ENCODE measurements at regions not wholly inside any gene's neighbourhood (a gene's known extent, or its start where the extent isn't known, plus 50 kb on each side); places are given as distances from the start of the nearest gene placed in this dataset.

DNA sequence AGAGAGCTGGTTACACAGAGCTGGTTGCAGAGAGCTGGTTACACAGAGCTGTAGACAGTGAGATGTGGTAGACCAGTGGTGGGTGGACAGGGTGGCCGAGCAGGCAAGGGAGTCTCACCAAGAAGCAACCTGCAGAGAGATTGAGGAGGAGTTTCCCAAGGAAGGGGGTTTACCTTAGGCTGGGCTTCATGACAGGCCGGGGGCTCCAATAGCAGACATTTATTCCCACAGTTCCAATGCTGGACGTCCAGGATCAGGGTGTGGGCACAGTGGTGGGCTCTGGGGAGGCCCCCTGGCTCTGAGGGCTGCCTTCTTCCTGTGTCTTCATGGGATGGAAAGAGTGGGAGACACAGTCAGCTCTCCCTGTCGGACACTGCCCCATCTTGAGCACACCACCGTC lies 386.9 kb upstream of the IRX4 start:
- H3K27ac Mint-ChIP-seq = no peak overlapping the region
- Histone ChIP-seq H3K9me2 (ENCODE audit: insufficient read depth) (no peaks in the 10 kb centered on the region), H3K79me2 (replicated peaks; ENCODE audit: insufficient read depth) (no peaks in the 10 kb centered on the region), H3K4me1 (ENCODE audit: insufficient read depth) (no peaks in the 10 kb centered on the region), H3F3A (replicated peaks; ENCODE audit: low read depth) (no peaks in the 10 kb centered on the region), H2AFZ (no peak overlapping the region), H3K27me3 (ENCODE audit: insufficient read depth) (no peaks in the 10 kb centered on the region), H3K27ac (ENCODE audit: low read depth) (no peak overlapping the region), H4K20me1 (replicated peaks; ENCODE audit: insufficient read depth) (no peaks in the 10 kb centered on the region), H3K36me3 (ENCODE audit: insufficient read depth) (no peaks in the 10 kb centered on the region), H3K4me3 (no peak overlapping the region), H3K4me2 (no peak overlapping the region)
- peaks cover 5% of the 10 kb centered on the region for H3K27me3 Mint-ChIP-seq (ENCODE audit: insufficient read depth, low read depth, poor library complexity)
- TF ChIP-seq NANOG (IDR thresholded peaks at IDR 0.05; ENCODE audit: borderline replicate concordance) (no peak), ZNF114 (CRISPR knock-in tag; IDR thresholded peaks at IDR 0.05) (no peak), ZNF331 (CRISPR knock-in tag; IDR thresholded peaks at IDR 0.05; ENCODE audit: low read depth) (no peak), CREB1 (CRISPR knock-in tag; IDR thresholded peaks at IDR 0.05; ENCODE audit: low read depth) (no peak), POLR2AphosphoS5 (IDR thresholded peaks at IDR 0.05; ENCODE audit: low read depth) (no peak), STAT1 (IDR thresholded peaks at IDR 0.05; ENCODE audit: unreplicated experiment) (no peak), JUNB (IDR thresholded peaks at IDR 0.05; ENCODE audit: unreplicated experiment) (no peak), EZH2 (IDR thresholded peaks at IDR 0.05; ENCODE audit: low read depth, unreplicated experiment) (no peak), ETS1 (IDR thresholded peaks at IDR 0.05) (no peak), EZH2phosphoT487 (IDR thresholded peaks at IDR 0.05; ENCODE audit: unreplicated experiment) (no peak)
- TF ChIP-seq, protein P1, sequence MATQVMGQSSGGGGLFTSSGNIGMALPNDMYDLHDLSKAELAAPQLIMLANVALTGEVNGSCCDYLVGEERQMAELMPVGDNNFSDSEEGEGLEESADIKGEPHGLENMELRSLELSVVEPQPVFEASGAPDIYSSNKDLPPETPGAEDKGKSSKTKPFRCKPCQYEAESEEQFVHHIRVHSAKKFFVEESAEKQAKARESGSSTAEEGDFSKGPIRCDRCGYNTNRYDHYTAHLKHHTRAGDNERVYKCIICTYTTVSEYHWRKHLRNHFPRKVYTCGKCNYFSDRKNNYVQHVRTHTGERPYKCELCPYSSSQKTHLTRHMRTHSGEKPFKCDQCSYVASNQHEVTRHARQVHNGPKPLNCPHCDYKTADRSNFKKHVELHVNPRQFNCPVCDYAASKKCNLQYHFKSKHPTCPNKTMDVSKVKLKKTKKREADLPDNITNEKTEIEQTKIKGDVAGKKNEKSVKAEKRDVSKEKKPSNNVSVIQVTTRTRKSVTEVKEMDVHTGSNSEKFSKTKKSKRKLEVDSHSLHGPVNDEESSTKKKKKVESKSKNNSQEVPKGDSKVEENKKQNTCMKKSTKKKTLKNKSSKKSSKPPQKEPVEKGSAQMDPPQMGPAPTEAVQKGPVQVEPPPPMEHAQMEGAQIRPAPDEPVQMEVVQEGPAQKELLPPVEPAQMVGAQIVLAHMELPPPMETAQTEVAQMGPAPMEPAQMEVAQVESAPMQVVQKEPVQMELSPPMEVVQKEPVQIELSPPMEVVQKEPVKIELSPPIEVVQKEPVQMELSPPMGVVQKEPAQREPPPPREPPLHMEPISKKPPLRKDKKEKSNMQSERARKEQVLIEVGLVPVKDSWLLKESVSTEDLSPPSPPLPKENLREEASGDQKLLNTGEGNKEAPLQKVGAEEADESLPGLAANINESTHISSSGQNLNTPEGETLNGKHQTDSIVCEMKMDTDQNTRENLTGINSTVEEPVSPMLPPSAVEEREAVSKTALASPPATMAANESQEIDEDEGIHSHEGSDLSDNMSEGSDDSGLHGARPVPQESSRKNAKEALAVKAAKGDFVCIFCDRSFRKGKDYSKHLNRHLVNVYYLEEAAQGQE (IDR thresholded peaks at IDR 0.05; ENCODE audit: unreplicated experiment) = no peak
- TF ChIP-seq, protein P2, sequence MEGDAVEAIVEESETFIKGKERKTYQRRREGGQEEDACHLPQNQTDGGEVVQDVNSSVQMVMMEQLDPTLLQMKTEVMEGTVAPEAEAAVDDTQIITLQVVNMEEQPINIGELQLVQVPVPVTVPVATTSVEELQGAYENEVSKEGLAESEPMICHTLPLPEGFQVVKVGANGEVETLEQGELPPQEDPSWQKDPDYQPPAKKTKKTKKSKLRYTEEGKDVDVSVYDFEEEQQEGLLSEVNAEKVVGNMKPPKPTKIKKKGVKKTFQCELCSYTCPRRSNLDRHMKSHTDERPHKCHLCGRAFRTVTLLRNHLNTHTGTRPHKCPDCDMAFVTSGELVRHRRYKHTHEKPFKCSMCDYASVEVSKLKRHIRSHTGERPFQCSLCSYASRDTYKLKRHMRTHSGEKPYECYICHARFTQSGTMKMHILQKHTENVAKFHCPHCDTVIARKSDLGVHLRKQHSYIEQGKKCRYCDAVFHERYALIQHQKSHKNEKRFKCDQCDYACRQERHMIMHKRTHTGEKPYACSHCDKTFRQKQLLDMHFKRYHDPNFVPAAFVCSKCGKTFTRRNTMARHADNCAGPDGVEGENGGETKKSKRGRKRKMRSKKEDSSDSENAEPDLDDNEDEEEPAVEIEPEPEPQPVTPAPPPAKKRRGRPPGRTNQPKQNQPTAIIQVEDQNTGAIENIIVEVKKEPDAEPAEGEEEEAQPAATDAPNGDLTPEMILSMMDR (conservative IDR thresholded peaks at IDR 0.05; ENCODE audit: low read depth in 2 of 2) = no peak
- TF ChIP-seq, protein P3, sequence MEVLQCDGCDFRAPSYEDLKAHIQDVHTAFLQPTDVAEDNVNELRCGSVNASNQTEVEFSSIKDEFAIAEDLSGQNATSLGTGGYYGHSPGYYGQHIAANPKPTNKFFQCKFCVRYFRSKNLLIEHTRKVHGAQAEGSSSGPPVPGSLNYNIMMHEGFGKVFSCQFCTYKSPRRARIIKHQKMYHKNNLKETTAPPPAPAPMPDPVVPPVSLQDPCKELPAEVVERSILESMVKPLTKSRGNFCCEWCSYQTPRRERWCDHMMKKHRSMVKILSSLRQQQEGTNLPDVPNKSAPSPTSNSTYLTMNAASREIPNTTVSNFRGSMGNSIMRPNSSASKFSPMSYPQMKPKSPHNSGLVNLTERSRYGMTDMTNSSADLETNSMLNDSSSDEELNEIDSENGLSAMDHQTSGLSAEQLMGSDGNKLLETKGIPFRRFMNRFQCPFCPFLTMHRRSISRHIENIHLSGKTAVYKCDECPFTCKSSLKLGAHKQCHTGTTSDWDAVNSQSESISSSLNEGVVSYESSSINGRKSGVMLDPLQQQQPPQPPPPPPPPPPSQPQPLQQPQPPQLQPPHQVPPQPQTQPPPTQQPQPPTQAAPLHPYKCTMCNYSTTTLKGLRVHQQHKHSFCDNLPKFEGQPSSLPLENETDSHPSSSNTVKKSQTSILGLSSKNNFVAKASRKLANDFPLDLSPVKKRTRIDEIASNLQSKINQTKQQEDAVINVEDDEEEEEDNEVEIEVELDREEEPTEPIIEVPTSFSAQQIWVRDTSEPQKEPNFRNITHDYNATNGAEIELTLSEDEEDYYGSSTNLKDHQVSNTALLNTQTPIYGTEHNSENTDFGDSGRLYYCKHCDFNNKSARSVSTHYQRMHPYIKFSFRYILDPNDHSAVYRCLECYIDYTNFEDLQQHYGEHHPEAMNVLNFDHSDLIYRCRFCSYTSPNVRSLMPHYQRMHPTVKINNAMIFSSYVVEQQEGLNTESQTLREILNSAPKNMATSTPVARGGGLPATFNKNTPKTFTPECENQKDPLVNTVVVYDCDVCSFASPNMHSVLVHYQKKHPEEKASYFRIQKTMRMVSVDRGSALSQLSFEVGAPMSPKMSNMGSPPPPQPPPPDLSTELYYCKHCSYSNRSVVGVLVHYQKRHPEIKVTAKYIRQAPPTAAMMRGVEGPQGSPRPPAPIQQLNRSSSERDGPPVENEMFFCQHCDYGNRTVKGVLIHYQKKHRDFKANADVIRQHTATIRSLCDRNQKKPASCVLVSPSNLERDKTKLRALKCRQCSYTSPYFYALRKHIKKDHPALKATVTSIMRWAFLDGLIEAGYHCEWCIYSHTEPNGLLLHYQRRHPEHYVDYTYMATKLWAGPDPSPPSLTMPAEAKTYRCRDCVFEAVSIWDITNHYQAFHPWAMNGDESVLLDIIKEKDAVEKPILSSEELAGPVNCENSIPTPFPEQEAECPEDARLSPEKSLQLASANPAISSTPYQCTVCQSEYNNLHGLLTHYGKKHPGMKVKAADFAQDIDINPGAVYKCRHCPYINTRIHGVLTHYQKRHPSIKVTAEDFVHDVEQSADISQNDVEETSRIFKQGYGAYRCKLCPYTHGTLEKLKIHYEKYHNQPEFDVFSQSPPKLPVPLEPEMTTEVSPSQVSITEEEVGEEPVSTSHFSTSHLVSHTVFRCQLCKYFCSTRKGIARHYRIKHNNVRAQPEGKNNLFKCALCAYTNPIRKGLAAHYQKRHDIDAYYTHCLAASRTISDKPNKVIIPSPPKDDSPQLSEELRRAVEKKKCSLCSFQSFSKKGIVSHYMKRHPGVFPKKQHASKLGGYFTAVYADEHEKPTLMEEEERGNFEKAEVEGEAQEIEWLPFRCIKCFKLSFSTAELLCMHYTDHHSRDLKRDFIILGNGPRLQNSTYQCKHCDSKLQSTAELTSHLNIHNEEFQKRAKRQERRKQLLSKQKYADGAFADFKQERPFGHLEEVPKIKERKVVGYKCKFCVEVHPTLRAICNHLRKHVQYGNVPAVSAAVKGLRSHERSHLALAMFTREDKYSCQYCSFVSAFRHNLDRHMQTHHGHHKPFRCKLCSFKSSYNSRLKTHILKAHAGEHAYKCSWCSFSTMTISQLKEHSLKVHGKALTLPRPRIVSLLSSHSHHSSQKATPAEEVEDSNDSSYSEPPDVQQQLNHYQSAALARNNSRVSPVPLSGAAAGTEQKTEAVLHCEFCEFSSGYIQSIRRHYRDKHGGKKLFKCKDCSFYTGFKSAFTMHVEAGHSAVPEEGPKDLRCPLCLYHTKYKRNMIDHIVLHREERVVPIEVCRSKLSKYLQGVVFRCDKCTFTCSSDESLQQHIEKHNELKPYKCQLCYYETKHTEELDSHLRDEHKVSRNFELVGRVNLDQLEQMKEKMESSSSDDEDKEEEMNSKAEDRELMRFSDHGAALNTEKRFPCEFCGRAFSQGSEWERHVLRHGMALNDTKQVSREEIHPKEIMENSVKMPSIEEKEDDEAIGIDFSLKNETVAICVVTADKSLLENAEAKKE (CRISPR knock-in tag; IDR thresholded peaks at IDR 0.05) = no peak
- no peak overlapping the region for H3K4me3 Mint-ChIP-seq
- no peak for DNase-seq (ENCODE audit: low spot score)
- no peak for ATAC-seq
- no peaks in the 10 kb centered on the region for H3K36me3 Mint-ChIP-seq (ENCODE audit: low read depth)
- no peaks in the 10 kb centered on the region for H3K9me3 Mint-ChIP-seq
- H3K4me1 Mint-ChIP-seq = peaks cover 9% of the 10 kb centered on the region

Data from GM23338 (cell line).